Neural cell (in vitro differentiated cells): ENCODE measurements at regions not wholly inside any gene's neighbourhood (a gene's known extent, or its start where the extent isn't known, plus 50 kb on each side); places are given as distances from the start of the nearest gene placed in this dataset.

ENCODE experiments used
- H2AFZ ChIP-seq: fragments of 200-600, 300-800 bp; sonication (generic), shearing (Covaris generic); 2 replicates; pipeline ENCODE4 v1.6.0; 2014; ENCODE audit warnings: low read depth, mild to moderate bottlenecking, antibody characterized with exemption, low read length, moderate library complexity
- H3F3A ChIP-seq: fragments of 200-600 bp; shearing (Covaris generic); 2 replicates; pipeline ENCODE4 v1.6.1; 2016; ENCODE audit warnings: mild to moderate bottlenecking, moderate library complexity, mixed read lengths, antibody characterized with exemption, low read length; ENCODE audit not compliant: insufficient read depth, poor library complexity, severe bottlenecking
- H3K27ac ChIP-seq: fragments of 200-600, 300-800 bp; sonication (generic), shearing (Covaris generic); 2 replicates; pipeline ENCODE4 v1.5.1; 2014; ENCODE audit warnings: mild to moderate bottlenecking, low read length, moderate library complexity
- H3K27me3 ChIP-seq: fragments of 300-800, 200-600 bp; sonication (generic), shearing (Covaris generic); 2 replicates; pipeline ENCODE4 v1.6.0; 2014; ENCODE audit warnings: mild to moderate bottlenecking, low read depth, low read length, moderate library complexity; ENCODE audit not compliant: insufficient read depth
- H3K36me3 ChIP-seq: fragments of 300-800, 200-600 bp; sonication (generic), shearing (Covaris generic); 2 replicates; pipeline ENCODE4 v1.5.1; 2014; ENCODE audit warnings: mild to moderate bottlenecking, antibody characterized with exemption, low read length, moderate library complexity; ENCODE audit not compliant: insufficient read depth
- H3K4me2 ChIP-seq: fragments of 300-800, 200-600 bp; sonication (generic), shearing (Covaris generic); 2 replicates; pipeline ENCODE4 v1.6.0; 2014; ENCODE audit warnings: mild to moderate bottlenecking, low read length
- H3K4me3 ChIP-seq: fragments of 300-800, 200-600 bp; sonication (generic), shearing (Covaris generic); 2 replicates; pipeline ENCODE4 v1.5.1; 2014; ENCODE audit warnings: mild to moderate bottlenecking, low read length, moderate library complexity
- H3K79me2 ChIP-seq: fragments of 200-600 bp; shearing (Covaris generic); replicated peaks from 2 replicates; pipeline ENCODE4 v1.6.0; 2014; ENCODE audit warnings: mild to moderate bottlenecking, low read length, moderate library complexity; ENCODE audit not compliant: insufficient read depth
- H3K9ac ChIP-seq: fragments of 300-800, 200-600 bp; sonication (generic), shearing (Covaris generic); 2 replicates; pipeline ENCODE4 v1.6.1; 2016; ENCODE audit warnings: mild to moderate bottlenecking, low read length, mixed read lengths
- H3K9me2 ChIP-seq: fragments of 200-600 bp; shearing (Covaris generic); 2 replicates; pipeline ENCODE4 v1.6.1; 2016; ENCODE audit warnings: mild to moderate bottlenecking, low read length, mixed read lengths; ENCODE audit not compliant: insufficient read depth
- H3K9me3 ChIP-seq: fragments of 200-600, 300-800 bp; sonication (generic), shearing (Covaris generic); 2 replicates; pipeline ENCODE4 v1.6.1; 2016; ENCODE audit warnings: mild to moderate bottlenecking, mixed run types, low read length, moderate library complexity, mixed read lengths
- H4K20me1 ChIP-seq: fragments of 200-600 bp; shearing (Covaris generic); 2 replicates; pipeline ENCODE4 v1.6.1; 2016; ENCODE audit warnings: mild to moderate bottlenecking, mixed run types; ENCODE audit not compliant: insufficient read depth
- EP300 ChIP-seq: fragments of 450-650 bp; conservative IDR thresholded peaks from 2 replicates; pipeline ENCODE4 v1.6.1; 2014; ENCODE audit warnings: antibody characterized with exemption, mild to moderate bottlenecking, moderate library complexity; ENCODE audit not compliant: poor library complexity, severe bottlenecking
- EZH2 ChIP-seq: fragments of 200-600, 300-800 bp; shearing (Covaris generic), sonication (generic); IDR thresholded peaks from 2 replicates; pipeline ENCODE4 v1.6.1; 2014; ENCODE audit warnings: antibody characterized with exemption, low read length, borderline replicate concordance, mild to moderate bottlenecking; ENCODE audit not compliant: insufficient read depth, poor library complexity, severe bottlenecking
- MXI1 ChIP-seq: fragments of 450-650 bp; conservative IDR thresholded peaks from 2 replicates; pipeline ENCODE4 v1.6.1; 2014; ENCODE audit warnings: antibody characterized with exemption, mild to moderate bottlenecking; ENCODE audit not compliant: poor library complexity, severe bottlenecking
- POLR2AphosphoS5 ChIP-seq: IDR thresholded peaks from 2 replicates; pipeline ENCODE4 v1.6.1; 2012
- RAD21 ChIP-seq: fragments of 450-650 bp; conservative IDR thresholded peaks from 2 replicates; pipeline ENCODE4 v1.6.1; 2014; ENCODE audit warnings: antibody characterized with exemption, mild to moderate bottlenecking, moderate library complexity
- SMC3 ChIP-seq: fragments of 450-650 bp; conservative IDR thresholded peaks from 2 replicates; pipeline ENCODE4 v1.6.1; 2014; ENCODE audit warnings: antibody characterized with exemption, mild to moderate bottlenecking, moderate library complexity; ENCODE audit not compliant: poor library complexity
- TAF1 ChIP-seq: IDR thresholded peaks from 2 replicates; pipeline ENCODE4 v1.6.1; 2012; ENCODE audit warnings: low read depth
- TF ChIP-seq, protein P1 (sequence below): fragments of 450-650 bp; IDR thresholded peaks from 2 replicates; pipeline ENCODE4 v1.5.1; 2014; ENCODE audit warnings: antibody characterized with exemption, mild to moderate bottlenecking, moderate library complexity; ENCODE audit not compliant: poor library complexity, severe bottlenecking
- TF ChIP-seq, protein P2 (sequence below): IDR thresholded peaks from 2 replicates; pipeline ENCODE4 v1.6.1; 2012; ENCODE audit warnings: borderline replicate concordance

DNA sequence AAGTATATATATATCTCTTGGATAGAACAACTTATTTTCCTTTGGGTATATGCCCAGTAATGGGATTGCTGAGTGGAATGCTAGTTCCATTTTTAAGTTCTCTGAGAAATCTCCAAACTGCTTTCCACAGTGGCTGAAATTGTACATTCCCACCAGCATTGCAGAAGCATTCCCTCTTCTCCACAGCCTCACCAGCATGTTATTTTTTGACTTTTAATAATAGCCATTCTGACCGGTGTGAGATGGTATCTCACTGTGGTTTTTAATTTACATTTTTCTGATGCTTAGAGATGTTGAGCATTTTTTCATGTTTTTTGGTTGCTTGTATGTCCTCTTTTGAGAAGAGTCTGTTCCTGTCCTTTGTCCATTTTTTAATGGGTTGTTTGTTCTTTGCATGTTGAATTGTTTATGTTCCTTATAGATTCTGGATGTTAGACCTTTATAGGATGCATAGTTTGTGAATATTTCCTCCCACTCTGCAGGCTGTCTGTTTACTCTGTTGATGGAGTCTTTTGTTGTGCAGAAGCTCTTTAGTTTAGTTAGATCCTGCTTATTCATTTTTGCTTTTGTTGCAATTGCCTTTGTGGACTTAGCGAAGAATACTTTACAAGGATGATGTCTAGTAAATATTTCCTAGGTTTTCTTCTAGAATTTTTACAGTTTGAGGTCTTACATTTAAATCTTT is 82.7 kb upstream of the NR2F2 start:
- Histone ChIP-seq H3K36me3 (no peaks in the 10 kb centered on the region), H2AFZ (no peak overlapping the region), H4K20me1 (no peaks in the 10 kb centered on the region), H3K79me2 (no peaks in the 10 kb centered on the region), H3K9me3 (no peaks in the 10 kb centered on the region), H3K4me3 (no peak overlapping the region), H3K27ac (no peak overlapping the region), H3F3A (no peaks in the 10 kb centered on the region), H3K9ac (no peak overlapping the region), H3K27me3 (no peaks in the 10 kb centered on the region), H3K4me2 (no peak overlapping the region), H3K9me2 (no peaks in the 10 kb centered on the region)
- no peak for TF ChIP-seq RAD21
- TF ChIP-seq, protein P1, sequence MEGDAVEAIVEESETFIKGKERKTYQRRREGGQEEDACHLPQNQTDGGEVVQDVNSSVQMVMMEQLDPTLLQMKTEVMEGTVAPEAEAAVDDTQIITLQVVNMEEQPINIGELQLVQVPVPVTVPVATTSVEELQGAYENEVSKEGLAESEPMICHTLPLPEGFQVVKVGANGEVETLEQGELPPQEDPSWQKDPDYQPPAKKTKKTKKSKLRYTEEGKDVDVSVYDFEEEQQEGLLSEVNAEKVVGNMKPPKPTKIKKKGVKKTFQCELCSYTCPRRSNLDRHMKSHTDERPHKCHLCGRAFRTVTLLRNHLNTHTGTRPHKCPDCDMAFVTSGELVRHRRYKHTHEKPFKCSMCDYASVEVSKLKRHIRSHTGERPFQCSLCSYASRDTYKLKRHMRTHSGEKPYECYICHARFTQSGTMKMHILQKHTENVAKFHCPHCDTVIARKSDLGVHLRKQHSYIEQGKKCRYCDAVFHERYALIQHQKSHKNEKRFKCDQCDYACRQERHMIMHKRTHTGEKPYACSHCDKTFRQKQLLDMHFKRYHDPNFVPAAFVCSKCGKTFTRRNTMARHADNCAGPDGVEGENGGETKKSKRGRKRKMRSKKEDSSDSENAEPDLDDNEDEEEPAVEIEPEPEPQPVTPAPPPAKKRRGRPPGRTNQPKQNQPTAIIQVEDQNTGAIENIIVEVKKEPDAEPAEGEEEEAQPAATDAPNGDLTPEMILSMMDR, result no peak
- no peak for TF ChIP-seq EP300
- no peak for TF ChIP-seq EZH2
- TF ChIP-seq TAF1, result no peak
- TF ChIP-seq, protein P2, sequence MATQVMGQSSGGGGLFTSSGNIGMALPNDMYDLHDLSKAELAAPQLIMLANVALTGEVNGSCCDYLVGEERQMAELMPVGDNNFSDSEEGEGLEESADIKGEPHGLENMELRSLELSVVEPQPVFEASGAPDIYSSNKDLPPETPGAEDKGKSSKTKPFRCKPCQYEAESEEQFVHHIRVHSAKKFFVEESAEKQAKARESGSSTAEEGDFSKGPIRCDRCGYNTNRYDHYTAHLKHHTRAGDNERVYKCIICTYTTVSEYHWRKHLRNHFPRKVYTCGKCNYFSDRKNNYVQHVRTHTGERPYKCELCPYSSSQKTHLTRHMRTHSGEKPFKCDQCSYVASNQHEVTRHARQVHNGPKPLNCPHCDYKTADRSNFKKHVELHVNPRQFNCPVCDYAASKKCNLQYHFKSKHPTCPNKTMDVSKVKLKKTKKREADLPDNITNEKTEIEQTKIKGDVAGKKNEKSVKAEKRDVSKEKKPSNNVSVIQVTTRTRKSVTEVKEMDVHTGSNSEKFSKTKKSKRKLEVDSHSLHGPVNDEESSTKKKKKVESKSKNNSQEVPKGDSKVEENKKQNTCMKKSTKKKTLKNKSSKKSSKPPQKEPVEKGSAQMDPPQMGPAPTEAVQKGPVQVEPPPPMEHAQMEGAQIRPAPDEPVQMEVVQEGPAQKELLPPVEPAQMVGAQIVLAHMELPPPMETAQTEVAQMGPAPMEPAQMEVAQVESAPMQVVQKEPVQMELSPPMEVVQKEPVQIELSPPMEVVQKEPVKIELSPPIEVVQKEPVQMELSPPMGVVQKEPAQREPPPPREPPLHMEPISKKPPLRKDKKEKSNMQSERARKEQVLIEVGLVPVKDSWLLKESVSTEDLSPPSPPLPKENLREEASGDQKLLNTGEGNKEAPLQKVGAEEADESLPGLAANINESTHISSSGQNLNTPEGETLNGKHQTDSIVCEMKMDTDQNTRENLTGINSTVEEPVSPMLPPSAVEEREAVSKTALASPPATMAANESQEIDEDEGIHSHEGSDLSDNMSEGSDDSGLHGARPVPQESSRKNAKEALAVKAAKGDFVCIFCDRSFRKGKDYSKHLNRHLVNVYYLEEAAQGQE, result no peak
- TF ChIP-seq POLR2AphosphoS5, result no peak
- TF ChIP-seq MXI1, result no peak
- TF ChIP-seq SMC3, result no peak

DNA sequence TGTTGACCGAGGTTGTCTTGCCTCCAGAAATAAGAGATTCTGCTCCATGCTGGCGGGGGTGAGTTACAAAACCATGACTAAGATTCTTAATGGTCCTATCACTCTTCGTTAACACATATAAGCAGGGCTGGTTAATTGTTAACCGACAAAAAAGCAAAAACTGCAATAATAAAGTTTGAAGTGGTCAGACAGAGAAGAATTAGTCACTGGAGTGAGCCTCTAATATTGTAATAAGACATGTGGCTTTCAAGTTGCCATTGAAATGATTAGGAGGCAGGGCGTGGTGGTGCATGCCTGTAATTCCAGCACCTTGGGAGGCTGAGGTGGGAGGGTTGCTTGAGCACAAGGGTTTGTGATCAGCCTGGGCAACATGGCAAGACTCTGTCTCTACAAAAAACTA is 78.4 kb upstream of the NR2F2 start:
- TF ChIP-seq MXI1 (no peak), TAF1 (no peak), POLR2AphosphoS5 (no peak), EZH2 (no peak), EP300 (no peak), RAD21 (no peak), SMC3 (no peak)
- TF ChIP-seq, protein P2, result no peak
- TF ChIP-seq, protein P1, result no peak

More for the DNA sequence above, 78.4 kb upstream of the NR2F2 start:
- Histone ChIP-seq H3K9me3 (no peaks in the 10 kb centered on the region), H3K79me2 (no peaks in the 10 kb centered on the region), H3K36me3 (no peaks in the 10 kb centered on the region), H3K27ac (no peak overlapping the region), H2AFZ (no peak overlapping the region), H3K27me3 (no peaks in the 10 kb centered on the region), H4K20me1 (no peaks in the 10 kb centered on the region), H3K4me3 (no peak overlapping the region), H3K9ac (no peak overlapping the region), H3K4me2 (no peak overlapping the region), H3F3A (no peaks in the 10 kb centered on the region), H3K9me2 (no peaks in the 10 kb centered on the region)
